SK-N-SH (cell line): ENCODE measurements at regions not wholly inside any gene's neighbourhood (a gene's known extent, or its start where the extent isn't known, plus 50 kb on each side); places are given as distances from the start of the nearest gene placed in this dataset.
A peak's percentile ranks its signal among the peaks of the same experiment; 100 is the strongest.

ENCODE experiments used
- CTCF ChIP-seq: fragments of 200-600 bp; sonication (generic); IDR thresholded peaks from 2 replicates; pipeline ENCODE4 v1.6.1; 2017; ENCODE audit warnings: antibody characterized with exemption, mild to moderate bottlenecking, moderate library complexity
- EP300 ChIP-seq, 2 experiments: IDR thresholded peaks; 2 replicates each; pipeline versions ENCODE4 v1.4.0 to v1.6.1; 2012; ENCODE audit warnings: borderline replicate concordance in 1 of 2, low read depth in 1 of 2, low read length in 1 of 2
- FOXJ3 ChIP-seq: sonication (generic); formaldehyde crosslinking; IDR thresholded peaks from 2 replicates; pipeline ENCODE4 v1.5.1; 2020; ENCODE audit warnings: mild to moderate bottlenecking, missing genetic modification reagents
- IRF3 ChIP-seq: fragments of 150-350 bp; IDR thresholded peaks from 2 replicates; pipeline ENCODE4 v1.6.1; 2016; ENCODE audit warnings: mild to moderate bottlenecking, low read depth, low read length
- MAX ChIP-seq: IDR thresholded peaks from 2 replicates; pipeline ENCODE4 v1.4.0; 2012; ENCODE audit warnings: low read depth
- MEF2A ChIP-seq: IDR thresholded peaks from 2 replicates; pipeline ENCODE4 v1.4.0; 2012; ENCODE audit warnings: low read depth, borderline replicate concordance
- NFIC ChIP-seq: IDR thresholded peaks from 2 replicates; pipeline ENCODE4 v1.4.0; 2012; ENCODE audit warnings: borderline replicate concordance
- POLR2AphosphoS5 ChIP-seq: IDR thresholded peaks from 2 replicates; pipeline ENCODE4 v1.6.1; 2012; ENCODE audit warnings: low read depth, low read length
- RFX5 ChIP-seq: IDR thresholded peaks from 2 replicates; pipeline ENCODE4 v1.6.1; 2012; ENCODE audit warnings: mild to moderate bottlenecking, improper control_type of control experiment, low read length
- SIN3A ChIP-seq: IDR thresholded peaks from 2 replicates; pipeline ENCODE4 v1.6.1; 2012; ENCODE audit warnings: low read depth, mild to moderate bottlenecking, low read length, moderate library complexity, borderline replicate concordance
- TCF12 ChIP-seq: IDR thresholded peaks from 2 replicates; pipeline ENCODE4 v1.4.0; 2012
- TEAD4 ChIP-seq: IDR thresholded peaks from 2 replicates; pipeline ENCODE4 v1.4.0; 2012; ENCODE audit warnings: mild to moderate bottlenecking, borderline replicate concordance; ENCODE audit not compliant: insufficient read depth
- YY1 ChIP-seq: IDR thresholded peaks from 2 replicates; pipeline ENCODE4 v1.4.0; 2012; ENCODE audit warnings: low read depth, mild to moderate bottlenecking
- TF ChIP-seq, protein P1 (sequence below): IDR thresholded peaks from 2 replicates; pipeline ENCODE4 v1.4.0; 2012; ENCODE audit warnings: low read depth, borderline replicate concordance
- TF ChIP-seq, protein P2 (sequence below): IDR thresholded peaks from 2 replicates; pipeline ENCODE4; 2012
- TF ChIP-seq, protein P3 (sequence below): IDR thresholded peaks from 2 replicates; pipeline ENCODE4 v1.6.1; 2012; ENCODE audit warnings: mild to moderate bottlenecking, low read depth, low read length, moderate library complexity

DNA sequence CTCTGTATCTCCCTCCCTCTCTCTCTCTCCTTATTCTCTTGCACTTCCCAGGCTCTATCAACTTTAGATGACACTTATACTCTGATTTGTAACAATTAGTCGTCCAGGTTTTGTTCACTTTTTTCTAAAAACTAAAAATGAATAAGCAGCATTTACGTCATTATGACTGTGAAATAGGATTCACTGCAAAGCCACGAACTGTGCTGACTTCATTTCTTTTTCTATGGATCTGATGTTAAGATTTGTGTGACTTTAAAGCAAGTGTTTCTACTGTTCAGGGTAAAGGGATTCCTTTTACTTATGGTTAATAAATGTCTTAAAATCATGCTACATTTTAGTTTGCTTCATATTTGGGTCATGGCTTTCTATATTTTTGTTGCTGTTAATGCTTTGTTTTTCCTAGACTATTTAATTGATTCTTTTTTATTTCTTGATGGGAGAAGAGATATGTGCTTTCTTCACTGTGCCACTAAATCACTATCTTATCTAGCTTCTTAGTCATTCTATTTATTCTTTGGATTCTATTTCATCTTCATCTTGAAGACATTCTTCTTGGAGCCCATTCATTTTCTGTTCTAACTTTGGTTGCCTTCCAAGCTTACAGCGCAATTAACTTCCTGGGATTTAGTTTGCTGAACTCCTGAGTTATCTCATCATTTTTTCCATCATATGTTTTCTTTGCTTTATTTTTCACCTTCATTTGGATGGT lies 480.4 kb upstream of the TRIB2 start (continued):
- TF ChIP-seq, protein P1, sequence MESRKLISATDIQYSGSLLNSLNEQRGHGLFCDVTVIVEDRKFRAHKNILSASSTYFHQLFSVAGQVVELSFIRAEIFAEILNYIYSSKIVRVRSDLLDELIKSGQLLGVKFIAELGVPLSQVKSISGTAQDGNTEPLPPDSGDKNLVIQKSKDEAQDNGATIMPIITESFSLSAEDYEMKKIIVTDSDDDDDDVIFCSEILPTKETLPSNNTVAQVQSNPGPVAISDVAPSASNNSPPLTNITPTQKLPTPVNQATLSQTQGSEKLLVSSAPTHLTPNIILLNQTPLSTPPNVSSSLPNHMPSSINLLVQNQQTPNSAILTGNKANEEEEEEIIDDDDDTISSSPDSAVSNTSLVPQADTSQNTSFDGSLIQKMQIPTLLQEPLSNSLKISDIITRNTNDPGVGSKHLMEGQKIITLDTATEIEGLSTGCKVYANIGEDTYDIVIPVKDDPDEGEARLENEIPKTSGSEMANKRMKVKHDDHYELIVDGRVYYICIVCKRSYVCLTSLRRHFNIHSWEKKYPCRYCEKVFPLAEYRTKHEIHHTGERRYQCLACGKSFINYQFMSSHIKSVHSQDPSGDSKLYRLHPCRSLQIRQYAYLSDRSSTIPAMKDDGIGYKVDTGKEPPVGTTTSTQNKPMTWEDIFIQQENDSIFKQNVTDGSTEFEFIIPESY, result no peak
- TF ChIP-seq MAX (no peak), RFX5 (no peak), MEF2A (peak; percentile 38; the same call in 1 of the 2 replicates), YY1 (no peak), POLR2AphosphoS5 (peak; percentile 16; the same call in 1 of the 2 replicates), EP300 (IDR thresholded peaks at IDR 0.05; ENCODE audit: borderline replicate concordance in 1 of 2, low read depth in 1 of 2, low read length in 1 of 2) (peak in 1 of 2 experiments; percentile 80; a peak in 2 of 4 replicates), SIN3A (no peak), IRF3 (no peak), FOXJ3 (CRISPR knock-in tag) (no peak), CTCF (no peak), TCF12 (peak; percentile 74), TEAD4 (peak; percentile 76; the same call in 1 of the 2 replicates), NFIC (peak; percentile 77)
- TF ChIP-seq, protein P2, sequence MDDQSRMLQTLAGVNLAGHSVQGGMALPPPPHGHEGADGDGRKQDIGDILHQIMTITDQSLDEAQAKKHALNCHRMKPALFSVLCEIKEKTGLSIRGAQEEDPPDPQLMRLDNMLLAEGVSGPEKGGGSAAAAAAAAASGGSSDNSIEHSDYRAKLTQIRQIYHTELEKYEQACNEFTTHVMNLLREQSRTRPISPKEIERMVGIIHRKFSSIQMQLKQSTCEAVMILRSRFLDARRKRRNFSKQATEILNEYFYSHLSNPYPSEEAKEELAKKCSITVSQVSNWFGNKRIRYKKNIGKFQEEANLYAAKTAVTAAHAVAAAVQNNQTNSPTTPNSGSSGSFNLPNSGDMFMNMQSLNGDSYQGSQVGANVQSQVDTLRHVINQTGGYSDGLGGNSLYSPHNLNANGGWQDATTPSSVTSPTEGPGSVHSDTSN, result peak; percentile 84
- TF ChIP-seq, protein P3, sequence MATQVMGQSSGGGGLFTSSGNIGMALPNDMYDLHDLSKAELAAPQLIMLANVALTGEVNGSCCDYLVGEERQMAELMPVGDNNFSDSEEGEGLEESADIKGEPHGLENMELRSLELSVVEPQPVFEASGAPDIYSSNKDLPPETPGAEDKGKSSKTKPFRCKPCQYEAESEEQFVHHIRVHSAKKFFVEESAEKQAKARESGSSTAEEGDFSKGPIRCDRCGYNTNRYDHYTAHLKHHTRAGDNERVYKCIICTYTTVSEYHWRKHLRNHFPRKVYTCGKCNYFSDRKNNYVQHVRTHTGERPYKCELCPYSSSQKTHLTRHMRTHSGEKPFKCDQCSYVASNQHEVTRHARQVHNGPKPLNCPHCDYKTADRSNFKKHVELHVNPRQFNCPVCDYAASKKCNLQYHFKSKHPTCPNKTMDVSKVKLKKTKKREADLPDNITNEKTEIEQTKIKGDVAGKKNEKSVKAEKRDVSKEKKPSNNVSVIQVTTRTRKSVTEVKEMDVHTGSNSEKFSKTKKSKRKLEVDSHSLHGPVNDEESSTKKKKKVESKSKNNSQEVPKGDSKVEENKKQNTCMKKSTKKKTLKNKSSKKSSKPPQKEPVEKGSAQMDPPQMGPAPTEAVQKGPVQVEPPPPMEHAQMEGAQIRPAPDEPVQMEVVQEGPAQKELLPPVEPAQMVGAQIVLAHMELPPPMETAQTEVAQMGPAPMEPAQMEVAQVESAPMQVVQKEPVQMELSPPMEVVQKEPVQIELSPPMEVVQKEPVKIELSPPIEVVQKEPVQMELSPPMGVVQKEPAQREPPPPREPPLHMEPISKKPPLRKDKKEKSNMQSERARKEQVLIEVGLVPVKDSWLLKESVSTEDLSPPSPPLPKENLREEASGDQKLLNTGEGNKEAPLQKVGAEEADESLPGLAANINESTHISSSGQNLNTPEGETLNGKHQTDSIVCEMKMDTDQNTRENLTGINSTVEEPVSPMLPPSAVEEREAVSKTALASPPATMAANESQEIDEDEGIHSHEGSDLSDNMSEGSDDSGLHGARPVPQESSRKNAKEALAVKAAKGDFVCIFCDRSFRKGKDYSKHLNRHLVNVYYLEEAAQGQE, result no peak
